ENCODE measurements at regions not wholly inside any gene's neighbourhood (a gene's known extent, or its start where the extent isn't known, plus 50 kb on each side); places are given as distances from the start of the nearest gene placed in this dataset.

DNA sequence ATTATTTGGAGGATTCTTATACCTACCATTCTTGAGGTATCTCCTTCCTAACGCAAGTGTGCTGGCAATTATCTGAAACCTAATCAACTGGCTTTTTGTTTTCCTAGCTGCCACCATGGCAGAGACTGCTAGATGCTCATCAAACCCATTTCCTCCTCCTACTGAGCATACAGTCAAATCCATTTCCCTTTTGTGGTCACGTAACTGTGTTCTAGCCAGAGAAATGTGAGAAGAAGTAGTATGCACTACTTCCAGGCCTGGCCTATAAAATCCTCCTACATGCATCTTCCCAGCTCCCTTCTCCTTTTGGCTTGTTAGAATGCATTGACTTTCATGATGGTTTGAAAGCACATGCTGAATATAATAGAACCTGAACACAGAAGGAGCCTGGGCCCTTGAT lies 494.1 kb upstream of the MEIS1 start:
- TF ChIP-seq, protein P1, sequence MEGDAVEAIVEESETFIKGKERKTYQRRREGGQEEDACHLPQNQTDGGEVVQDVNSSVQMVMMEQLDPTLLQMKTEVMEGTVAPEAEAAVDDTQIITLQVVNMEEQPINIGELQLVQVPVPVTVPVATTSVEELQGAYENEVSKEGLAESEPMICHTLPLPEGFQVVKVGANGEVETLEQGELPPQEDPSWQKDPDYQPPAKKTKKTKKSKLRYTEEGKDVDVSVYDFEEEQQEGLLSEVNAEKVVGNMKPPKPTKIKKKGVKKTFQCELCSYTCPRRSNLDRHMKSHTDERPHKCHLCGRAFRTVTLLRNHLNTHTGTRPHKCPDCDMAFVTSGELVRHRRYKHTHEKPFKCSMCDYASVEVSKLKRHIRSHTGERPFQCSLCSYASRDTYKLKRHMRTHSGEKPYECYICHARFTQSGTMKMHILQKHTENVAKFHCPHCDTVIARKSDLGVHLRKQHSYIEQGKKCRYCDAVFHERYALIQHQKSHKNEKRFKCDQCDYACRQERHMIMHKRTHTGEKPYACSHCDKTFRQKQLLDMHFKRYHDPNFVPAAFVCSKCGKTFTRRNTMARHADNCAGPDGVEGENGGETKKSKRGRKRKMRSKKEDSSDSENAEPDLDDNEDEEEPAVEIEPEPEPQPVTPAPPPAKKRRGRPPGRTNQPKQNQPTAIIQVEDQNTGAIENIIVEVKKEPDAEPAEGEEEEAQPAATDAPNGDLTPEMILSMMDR (CRISPR knock-in tag; IDR thresholded peaks at IDR 0.05): no peak
- TF ChIP-seq ZNF549 (CRISPR knock-in tag; IDR thresholded peaks at IDR 0.05): no peak
- TF ChIP-seq MAZ (IDR thresholded peaks at IDR 0.05; ENCODE audit: borderline replicate concordance, low read depth, low read length): no peak
- TF ChIP-seq MAZ (CRISPR knock-in tag; IDR thresholded peaks at IDR 0.05; ENCODE audit: low read depth): no peak
- TF ChIP-seq KDM1A (CRISPR knock-in tag; IDR thresholded peaks at IDR 0.05): no peak
- no peak for TF ChIP-seq ZNF775 (CRISPR knock-in tag; IDR thresholded peaks at IDR 0.05; ENCODE audit: borderline replicate concordance)
- TF ChIP-seq POLR2A (IDR thresholded peaks at IDR 0.05; ENCODE audit: insufficient read depth in 1 of 2, low read depth in 2 of 2, low read length in 2 of 2): no peak
- no peak for TF ChIP-seq ZNF772 (CRISPR knock-in tag; IDR thresholded peaks at IDR 0.05)
